GM21619 (cell line): ENCODE measurements at regions not wholly inside any gene's neighbourhood (a gene's known extent, or its start where the extent isn't known, plus 50 kb on each side); places are given as distances from the start of the nearest gene placed in this dataset.

Experiments used
- ATAC-seq: cut with Tn5 transposase; IDR thresholded peaks from one replicate; pipeline ENCODE4 v1.9.1; 2021; ENCODE audit not compliant: unreplicated experiment

DNA sequence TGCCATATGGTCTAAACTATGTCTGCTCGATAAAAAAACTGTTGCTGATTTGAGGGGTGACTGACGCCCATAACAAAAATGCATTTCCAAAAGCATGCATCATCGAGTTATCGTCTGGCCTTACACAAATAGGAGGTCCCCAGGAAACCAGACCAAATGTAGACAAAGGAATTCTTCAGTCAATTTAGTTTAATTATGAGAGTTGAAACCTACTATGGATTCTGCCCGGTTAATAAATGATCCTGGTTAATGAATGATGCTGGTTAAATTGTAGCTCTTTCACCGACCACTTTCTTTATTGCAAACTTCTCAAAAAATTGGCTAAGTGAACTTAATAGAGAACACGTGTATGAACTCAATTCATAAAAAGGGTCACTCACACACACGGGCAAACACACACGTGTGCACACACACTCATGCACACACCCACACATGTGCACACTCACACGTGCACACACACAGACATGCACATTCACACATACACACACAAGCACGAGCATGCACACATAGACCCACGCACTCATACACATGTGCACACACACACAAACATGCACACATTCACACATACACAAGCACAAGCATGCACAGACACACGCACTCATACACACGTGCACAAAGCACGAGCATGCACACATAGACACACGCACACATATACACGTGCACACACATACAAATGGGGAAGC is 59.0 kb upstream of the SALL3 start:
- ATAC-seq = no peak

DNA sequence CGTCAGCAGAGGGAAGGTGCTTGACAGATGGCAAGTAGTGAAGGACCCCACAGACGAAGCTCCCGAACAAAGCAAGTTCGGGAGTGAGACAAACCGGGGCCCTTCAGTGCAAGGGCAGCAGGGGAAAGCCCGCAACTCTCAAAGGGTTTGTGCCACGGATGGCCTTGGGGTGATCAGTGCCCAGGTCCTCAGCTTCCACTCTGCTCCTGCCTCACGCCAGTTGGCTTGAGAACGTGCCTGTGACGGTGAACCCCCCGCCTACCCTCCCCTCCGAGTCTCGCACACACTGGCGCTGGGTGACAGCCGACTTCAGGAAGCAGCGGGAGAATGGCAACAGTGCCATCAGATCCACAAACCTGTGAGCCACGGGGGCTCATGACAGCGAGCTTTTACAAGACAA is 56.8 kb upstream of the SALL3 start:
- ATAC-seq = no peak

DNA sequence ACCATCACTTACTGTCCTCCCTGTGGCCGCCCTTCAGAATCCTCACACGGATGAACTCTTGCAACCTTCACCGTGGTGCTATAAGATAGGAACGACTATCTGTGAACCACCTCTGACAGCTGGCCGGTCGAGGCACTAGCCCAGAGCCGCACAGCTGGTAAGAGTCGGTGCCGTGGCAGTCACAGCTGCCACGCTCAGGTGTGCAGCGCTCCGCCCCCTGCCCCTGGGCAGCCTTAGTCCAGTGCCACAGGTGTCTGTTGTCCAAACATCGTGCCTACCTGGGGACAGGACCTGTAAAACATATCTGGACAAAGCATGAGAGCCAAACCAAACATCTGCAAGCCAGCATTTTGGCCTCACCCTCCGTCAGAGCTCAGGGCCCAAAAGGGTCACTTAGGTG is 55.3 kb upstream of the SALL3 start:
- no peak for ATAC-seq

DNA sequence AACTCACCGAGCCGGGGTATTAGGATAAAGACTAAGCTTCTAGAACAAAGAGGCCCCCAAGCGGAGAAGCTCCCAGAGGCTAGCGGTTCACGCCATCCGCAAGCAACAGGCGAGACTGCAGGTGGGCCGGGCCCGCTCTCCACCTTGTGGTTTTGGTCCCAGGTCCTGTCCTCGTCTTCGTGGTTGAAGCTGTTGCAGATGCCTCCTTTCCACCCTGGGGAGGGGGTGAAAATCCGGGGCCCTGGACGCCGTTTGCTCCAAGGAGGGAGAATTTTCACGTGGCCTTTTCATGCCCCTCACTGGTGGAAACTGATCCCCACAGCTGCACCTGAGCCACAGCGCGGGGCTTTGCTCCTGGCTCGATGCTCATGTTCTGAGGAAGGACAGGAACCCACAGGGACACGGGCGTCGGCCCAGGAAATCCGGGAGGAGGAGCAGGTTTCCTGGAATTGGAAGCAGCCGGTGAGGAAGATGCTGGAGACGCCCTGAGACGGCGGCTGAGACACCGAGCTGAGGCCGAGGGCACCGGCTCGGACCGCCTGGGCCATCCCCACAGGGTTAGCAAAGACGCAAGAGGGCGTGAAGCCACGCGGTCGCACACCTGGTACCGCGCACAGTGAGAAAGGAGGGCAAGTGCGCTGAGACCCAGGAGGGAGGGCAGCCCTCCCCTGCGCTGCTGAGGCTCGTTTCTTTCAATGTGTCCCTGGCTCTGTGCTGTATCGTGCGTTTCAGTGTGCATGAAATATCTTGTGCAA is 54.7 kb upstream of the SALL3 start:
- ATAC-seq = no peak

DNA sequence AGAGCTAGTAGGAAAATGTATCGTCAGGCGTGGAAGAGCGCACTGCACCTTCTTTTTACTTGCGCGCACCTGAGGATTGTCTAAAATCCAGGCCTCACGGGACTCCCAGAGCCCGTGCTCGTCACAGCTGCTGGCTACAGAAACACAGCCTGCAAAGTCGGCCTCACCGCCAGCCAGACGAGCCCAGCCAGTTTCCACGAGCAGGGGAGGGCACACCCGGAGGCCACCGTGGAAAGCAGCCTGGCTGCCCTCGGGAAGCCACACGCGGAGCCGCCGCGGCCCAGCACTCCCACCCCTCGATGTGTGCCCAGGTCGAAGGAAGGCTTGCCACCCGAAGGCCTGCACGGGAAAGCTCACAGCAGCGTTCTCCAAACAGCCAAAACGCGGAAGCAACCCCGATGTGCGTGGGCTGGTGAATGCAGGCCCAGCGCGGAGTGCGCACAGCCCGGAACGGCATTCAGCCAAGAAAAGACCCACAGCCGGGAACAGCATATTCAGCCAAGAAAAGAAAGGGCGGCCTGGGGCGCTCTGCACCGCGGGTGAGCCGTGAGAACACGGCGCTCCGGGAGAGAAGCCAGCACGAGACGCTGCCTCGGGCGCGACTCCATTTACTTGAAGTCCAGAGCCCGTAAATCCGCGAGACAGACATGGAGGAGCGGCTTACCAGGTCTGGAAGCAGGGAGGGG is 53.9 kb upstream of the SALL3 start:
- ATAC-seq = no peak

DNA sequence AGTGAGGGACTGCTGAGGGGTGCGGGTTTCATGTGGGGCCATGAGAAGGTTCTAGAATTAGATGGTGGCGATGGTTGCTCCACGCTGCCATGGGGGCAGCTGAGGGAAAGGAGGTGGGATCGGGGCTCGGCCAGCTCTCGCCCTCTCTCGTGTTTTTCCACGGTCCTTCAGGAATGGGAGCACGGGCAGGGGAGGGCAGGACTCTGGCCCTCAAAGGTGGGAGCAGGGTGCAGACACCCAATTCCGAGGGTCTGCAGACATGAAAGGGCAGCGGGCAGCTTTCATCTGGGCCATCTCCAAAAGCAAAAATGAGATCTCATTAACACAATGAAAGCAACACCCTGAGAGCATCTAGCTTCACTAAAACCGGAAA is 53.4 kb upstream of the SALL3 start:
- no peak for ATAC-seq

DNA sequence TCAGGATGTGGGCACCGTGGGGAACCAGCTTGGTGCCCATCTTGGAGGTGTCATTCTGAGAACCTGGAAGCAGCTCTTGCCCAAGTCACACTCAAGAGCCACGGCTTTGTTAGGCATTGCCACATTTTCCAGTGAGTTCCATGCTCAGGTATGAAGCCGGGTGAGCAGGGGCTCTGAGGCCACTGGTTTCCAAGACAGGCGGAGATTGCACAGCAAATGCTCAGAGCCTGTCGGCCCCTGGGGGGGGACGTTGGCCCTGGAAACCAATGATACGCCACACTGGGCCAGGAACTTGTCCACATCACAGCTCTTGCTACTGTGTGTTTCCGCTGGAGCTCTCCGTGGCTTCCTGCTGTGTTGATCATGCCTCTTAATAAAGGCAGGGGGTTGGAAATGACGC is 52.5 kb upstream of the SALL3 start:
- no peak for ATAC-seq

DNA sequence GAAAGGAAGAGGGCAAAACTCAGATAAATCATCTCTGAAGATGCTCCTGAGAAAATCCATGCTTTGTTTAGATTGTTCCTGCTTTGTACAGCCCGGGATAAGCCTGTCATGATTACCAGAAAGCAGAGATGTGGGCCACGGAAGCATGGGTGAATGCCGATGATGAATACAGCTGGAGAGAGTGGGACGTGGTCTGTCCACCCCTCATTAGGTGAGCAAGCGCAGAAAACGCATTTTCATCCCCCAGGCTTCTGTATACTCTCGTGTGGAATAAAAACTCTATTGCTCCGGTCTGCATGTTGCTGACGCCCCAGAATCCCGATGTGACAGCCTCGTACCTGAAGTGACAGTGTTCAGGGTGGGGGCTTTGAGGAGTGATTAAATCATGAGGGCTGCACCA is 52.0 kb upstream of the SALL3 start:
- ATAC-seq = no peak

DNA sequence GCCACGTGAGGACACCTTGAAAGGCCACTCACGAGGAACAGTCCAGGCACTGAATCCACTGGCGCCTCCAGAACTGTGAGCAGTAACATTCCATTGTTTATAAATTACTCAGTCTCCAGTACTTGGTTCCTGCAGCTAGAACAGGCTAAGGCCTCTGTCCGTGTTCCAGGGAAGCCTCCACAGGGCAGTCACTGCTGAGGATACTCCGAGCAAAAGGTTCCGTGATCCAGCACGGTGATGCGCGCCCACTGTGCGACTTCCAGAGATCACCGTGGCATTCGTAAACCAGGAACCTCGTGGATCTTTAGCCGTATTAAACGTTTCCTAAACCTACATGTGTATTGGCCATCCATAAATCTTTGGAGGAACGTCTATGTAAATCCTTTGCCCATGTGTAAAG is 51.5 kb upstream of the SALL3 start:
- no peak for ATAC-seq

DNA sequence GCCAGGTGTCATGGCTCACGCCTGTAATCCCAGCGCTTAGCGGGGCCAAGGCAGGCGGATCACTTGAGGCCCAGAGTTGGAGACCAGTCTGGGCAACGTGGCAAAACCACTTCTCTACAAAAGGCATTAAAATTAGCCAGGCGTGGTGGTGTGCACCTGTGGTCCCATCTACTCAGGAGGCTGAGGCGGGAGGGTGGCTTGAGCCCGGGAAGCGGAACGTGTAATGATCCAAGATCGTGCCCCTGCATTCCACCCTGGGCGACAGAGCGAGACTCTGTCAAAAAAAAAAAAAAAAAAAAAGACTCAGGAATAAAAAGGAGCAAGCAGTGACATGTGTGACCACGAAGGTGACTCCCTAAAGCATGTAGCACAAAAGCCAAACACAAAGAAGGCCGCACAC is 50.1 kb upstream of the SALL3 start:
- no peak for ATAC-seq
